GM18867 (cell line): ENCODE measurements at regions not wholly inside any gene's neighbourhood (a gene's known extent, or its start where the extent isn't known, plus 50 kb on each side); places are given as distances from the start of the nearest gene placed in this dataset.

Experiments used
- ATAC-seq: cut with Tn5 transposase; IDR thresholded peaks from one replicate; pipeline ENCODE4 v1.9.1; 2021; ENCODE audit warnings: mild to moderate bottlenecking, moderate library complexity; ENCODE audit not compliant: unreplicated experiment

- ATAC-seq: no peak
These were observed 729.7 kb downstream of the BCL11B start for GRCh38 chr14:98542316-98542715.

GRCh38 chr14:98543074-98543473 is 728.9 kb downstream of the BCL11B start:
- ATAC-seq: no peak

- no peak for ATAC-seq
These were observed 727.8 kb downstream of the BCL11B start for GRCh38 chr14:98544174-98544573.

- ATAC-seq: no peak
These were observed 726.8 kb downstream of the BCL11B start for GRCh38 chr14:98545181-98545580.

GRCh38 chr14:98548071-98548686 is 723.8 kb downstream of the BCL11B start:
- no peak for ATAC-seq

- no peak for ATAC-seq
These were observed 721.0 kb downstream of the BCL11B start for GRCh38 chr14:98551028-98551427.

GRCh38 chr14:98555440-98555839 is 716.6 kb downstream of the BCL11B start:
- no peak for ATAC-seq

- ATAC-seq: no peak
These were observed 708.0 kb downstream of the BCL11B start for GRCh38 chr14:98564006-98564405.

GRCh38 chr14:98564541-98564940 is 707.5 kb downstream of the BCL11B start:
- ATAC-seq: no peak

- no peak for ATAC-seq
These were observed 700.9 kb downstream of the BCL11B start for GRCh38 chr14:98571104-98571503.

GRCh38 chr14:98573082-98573481 is 698.9 kb downstream of the BCL11B start:
- no peak for ATAC-seq

GRCh38 chr14:98576463-98576862 is 695.5 kb downstream of the BCL11B start:
- ATAC-seq: no peak

GRCh38 chr14:98578204-98578603 is 693.8 kb downstream of the BCL11B start:
- ATAC-seq: no peak

GRCh38 chr14:98579140-98579539 is 692.9 kb downstream of the BCL11B start:
- ATAC-seq: no peak

GRCh38 chr14:98580131-98580678 is 691.8 kb downstream of the BCL11B start:
- ATAC-seq: no peak

- no peak for ATAC-seq
These were observed 689.7 kb downstream of the BCL11B start for GRCh38 chr14:98582276-98582675.

- no peak for ATAC-seq
These were observed 680.8 kb downstream of the BCL11B start for GRCh38 chr14:98591161-98591560.

- no peak for ATAC-seq
These were observed 679.3 kb downstream of the BCL11B start for GRCh38 chr14:98592611-98593170.

GRCh38 chr14:98593361-98593761 is 678.6 kb downstream of the BCL11B start:
- no peak for ATAC-seq

- ATAC-seq: no peak
These were observed 677.8 kb downstream of the BCL11B start for GRCh38 chr14:98594156-98594555.

GRCh38 chr14:98598576-98598975 is 673.4 kb downstream of the BCL11B start:
- no peak for ATAC-seq

- ATAC-seq: no peak
These were observed 672.9 kb downstream of the BCL11B start for GRCh38 chr14:98599082-98599481.

- no peak for ATAC-seq
These were observed 669.0 kb downstream of the BCL11B start for GRCh38 chr14:98602983-98603382.
